ENCODE measurements at regions not wholly inside any gene's neighbourhood (a gene's known extent, or its start where the extent isn't known, plus 50 kb on each side); places are given as distances from the start of the nearest gene placed in this dataset.
"Not testable (repeated sequence)": the region's sequence is repeated elsewhere in the genome, so short reads cannot be mapped to it uniquely, and the experiment has no call there.

- DNase-seq: no peak
Measured at GRCh38 chr17:77610972-77611521, 347.5 kb upstream of the TNRC6C start.

DNA sequence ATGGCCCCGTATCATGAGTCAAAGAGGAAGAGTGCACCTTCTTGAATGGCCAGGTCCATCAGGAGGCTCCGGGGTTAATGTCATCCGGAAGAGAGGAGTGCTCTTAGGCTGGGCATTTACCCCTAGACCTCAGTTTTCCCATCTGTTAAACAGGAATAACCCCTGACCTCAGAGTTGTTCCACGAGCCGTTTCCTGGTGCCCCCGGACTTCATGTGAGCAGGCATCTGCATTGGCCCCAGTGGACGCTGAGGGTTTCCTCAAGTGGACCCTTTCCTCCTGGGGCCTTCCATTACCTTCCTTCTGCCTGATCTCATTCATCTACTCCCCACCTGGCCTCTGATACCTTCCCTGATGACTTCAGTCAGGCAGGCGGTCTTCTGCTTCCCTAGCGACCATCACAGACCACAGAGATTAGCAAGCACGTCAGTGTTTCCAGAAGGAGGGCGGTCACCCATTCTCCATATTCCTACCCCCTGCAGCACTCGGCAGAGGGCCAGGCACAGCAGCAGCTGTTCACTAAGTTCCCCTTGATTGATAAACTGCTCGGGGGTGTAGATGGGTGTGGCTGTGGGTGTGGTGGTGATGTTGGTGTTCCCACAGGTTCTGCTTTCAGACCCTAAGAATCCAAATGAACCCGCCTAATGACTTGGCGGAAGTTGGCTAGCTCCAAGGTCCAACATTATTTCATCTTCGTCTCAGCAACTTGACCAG, 346.6 kb upstream of the TNRC6C start:
- no peak for DNase-seq

GRCh38 chr17:77613218-77613617, 345.3 kb upstream of the TNRC6C start:
- DNase-seq: no peak

DNA sequence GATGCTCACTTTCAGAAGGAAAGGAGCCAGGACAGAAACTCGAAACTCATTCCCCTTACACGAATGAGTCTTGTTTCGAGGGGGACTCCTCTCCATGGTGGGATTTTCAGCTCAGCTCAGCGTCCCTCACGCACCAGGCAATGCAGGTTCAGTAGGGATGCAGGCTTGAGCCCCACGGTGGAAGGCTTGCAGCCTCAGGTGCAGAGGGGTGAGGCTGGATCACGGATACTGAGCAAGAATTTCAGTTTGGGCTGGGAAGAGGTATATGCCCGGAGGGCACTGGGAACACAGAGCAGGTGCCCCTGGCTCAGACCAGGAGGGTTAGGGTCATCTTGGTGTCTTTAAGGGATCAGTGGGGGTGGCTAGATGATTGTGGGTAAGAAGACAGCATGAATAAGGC, 344.9 kb upstream of the TNRC6C start:
- no peak for DNase-seq

DNA sequence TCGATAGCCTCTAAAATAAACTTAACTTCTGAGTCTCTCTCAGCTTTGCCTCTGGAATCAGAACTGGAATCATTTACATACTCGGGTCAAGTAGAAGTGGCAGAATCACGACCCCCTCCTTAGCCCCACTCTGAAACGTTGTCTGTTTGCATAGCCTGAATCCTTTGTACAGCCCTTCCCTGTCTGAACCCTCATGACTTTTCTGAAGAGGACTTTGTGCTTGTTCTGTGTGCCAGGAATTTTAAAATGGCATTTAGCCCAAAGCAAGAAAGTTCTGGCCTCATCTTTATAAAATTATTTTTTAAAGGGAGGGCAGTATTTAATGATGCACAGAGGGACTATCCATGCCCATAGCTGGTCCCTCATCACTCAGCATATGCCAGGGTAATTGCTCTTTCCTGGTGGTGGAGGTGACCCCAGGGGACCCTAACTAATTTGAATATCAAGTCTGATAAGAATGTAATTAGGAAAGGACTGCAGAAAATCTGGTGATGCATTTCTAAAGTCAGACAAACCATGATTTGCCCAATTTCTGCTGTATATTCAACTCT, 342.7 kb upstream of the TNRC6C start:
- DNase-seq: no peak

DNA sequence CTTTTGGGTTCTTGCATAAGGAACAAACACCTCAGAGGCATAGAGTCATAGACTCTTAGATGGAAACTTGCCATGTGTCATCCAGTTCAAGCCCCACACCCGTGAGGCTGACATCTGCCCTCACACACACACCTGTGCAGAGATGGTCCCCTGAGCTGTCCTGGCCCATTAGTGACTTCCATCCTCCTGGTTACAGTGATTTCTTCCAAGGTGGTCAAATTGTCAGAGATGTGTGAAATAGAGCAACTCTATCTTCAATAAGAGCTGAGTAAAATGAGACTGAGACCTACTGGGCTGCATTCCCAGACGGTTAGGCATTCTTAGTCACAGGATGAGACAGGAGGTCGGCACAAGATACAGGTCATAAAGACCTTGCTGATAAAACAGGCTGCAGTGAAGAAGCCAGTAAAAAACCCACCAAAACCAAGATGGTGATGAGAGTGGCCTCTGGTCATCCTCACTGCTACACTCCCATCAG, 342.2 kb upstream of the TNRC6C start:
- no peak for DNase-seq

- DNase-seq: no peak
Measured at GRCh38 chr17:77617516-77617915, 341.0 kb upstream of the TNRC6C start.

GRCh38 chr17:77618173-77618572, 340.3 kb upstream of the TNRC6C start:
- DNase-seq: no peak

DNA sequence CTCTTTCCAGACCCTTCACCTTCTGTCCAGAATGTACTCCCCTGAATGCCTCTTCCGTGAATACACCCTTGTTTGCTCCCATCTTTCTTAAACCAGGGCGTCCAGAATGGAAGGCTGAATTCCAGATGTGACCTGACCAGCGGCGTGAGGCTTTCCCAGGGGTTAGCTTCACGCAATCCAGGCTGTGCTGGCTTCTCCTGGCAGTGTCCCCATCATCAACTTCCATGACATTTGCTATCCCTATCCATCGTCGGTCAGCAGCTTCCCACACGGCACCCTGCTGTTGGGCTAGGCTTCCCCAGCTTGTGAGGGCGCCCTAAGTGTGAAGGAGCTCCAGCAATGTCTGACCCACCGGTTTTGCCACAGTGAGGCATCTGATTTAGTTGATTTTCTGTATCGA, 339.8 kb upstream of the TNRC6C start:
- no peak for DNase-seq

DNA sequence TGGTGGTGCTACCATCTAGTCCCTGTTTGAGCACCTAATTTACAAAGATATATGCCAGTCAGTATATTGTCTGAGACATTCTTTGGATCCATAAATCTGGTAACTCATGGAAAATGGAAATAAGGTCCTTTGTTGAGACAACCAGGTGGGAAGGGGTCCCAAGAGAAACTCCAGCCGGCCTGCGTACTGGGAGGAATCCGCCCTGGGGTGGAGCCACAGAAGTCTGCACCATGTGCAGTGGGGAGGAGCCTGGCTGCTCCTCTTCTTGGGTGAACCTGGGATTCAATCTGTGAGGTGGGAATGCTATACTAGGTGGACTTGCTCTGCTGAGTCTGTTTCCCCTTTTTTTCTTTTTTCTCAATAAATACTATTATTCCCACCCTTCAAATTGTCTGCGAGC, 339.2 kb upstream of the TNRC6C start:
- no peak for DNase-seq

DNA sequence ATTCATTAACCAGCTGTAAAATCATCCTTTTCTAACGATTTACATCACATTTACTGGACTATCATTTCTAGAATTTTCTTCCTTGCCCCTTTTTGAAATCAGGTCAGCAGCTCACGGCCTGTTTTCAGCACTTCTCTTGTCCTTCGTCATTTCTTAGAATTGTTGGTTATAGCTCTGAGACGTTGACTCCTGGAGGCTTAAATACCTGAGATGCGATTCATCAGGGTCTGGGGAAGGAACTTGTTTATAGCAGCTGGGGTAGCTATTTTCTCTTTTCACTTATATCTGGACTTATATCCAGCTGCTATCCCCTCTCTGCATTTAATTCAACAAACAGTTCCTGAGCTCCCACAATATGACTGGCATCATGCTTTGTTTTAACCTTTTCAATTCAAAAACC, 338.7 kb upstream of the TNRC6C start:
- no peak for DNase-seq

DNA sequence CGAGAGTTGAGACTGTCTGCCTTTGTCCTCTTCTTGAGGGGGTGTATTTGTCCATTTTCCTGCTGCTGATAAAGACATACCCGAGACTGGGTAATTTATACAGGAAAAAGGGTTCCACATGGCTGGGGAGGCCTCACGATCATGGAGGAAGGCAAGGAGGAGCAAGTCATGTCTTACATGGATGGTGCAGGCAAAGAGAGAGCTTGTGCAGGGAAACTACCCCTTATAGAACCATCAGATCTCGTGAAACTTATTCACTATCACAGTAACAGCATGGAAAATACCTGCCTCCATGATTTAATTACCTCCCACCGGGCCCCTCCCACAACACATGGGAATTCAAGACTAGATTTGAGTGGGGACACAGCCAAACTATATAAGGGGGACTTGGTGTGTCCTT, 338.2 kb upstream of the TNRC6C start:
- no peak for DNase-seq

DNA sequence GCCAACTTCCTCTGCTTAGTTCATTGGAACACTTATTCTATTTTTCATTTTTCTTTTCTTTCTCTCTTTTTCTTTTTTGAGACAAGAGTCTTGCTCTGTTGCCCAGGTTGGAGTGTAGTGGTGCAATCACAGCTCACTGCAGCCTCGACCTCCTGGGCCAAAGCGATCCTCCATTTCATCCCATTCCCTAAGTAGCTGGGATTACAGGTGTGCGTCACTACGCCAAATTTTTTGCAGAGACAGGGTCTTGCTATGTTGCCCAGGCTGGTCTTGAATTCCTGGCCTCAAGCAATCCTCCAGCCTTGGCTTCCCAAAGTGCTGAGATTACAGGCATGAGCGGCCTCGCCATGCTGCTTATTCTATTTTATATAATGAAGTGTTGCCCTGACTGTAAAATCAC, 336.4 kb upstream of the TNRC6C start:
- not testable (repeated sequence) for DNase-seq

DNA sequence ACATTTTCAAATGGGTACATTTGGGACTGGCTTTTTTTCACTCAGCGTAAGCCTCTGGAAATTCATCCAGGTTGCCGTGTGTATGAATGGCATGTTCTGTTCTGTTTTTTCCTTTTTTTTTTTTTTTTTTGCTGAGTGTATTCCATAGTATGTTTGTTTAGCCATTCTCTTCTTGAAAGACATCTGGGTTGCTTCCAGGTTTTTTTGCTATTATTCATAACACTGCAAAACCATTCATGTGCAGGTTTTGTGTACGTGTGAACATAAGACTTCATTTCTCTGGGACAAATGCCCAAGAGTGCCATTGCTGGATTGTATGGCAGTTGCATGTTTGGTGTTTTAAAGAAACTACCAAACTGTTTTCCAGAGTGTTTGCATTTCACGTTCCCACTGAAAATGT, 335.9 kb upstream of the TNRC6C start:
- DNase-seq: no peak

- DNase-seq: not testable (repeated sequence)
Measured at GRCh38 chr17:77623321-77623720, 335.2 kb upstream of the TNRC6C start.

DNA sequence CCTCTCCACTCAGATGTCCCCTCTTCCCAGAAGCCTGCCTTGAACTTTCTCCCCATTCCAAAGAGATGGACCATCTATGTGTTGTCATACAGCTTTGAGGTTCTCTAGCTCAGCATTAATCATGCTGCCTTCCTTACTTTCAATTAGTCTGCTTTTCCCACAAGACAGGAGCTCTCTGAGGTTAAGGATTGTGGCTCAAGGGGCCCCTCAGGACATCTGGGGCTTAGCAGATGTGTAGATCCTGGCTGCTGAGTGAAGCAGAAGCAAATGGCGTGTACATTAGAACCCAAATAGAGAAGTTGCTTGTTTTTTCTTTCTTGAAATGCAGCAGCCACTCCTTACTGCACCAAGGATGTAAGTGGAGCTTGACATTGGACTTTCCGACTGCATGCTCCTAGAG, 330.5 kb upstream of the TNRC6C start:
- no peak for DNase-seq

DNA sequence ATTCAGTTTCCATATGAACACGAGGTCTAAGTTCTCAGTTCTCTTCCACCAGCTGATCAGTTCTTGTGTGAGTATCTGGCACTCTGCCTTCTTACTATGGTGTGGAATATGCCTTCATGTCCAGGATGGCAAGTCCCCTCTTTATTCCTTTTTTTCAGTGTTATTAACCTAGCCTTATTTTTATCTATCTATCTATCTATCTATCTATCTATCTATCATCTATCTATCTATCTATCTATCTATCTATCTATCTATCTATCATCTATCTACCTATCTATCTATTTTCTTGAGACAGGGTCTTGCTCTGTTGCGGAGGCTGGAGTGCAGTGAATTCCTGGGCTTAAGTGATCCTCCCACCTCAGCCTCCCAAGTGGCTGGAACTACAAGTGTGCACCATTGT, 329.2 kb upstream of the TNRC6C start:
- DNase-seq: not testable (repeated sequence)

GRCh38 chr17:77631307-77631706, 327.2 kb upstream of the TNRC6C start:
- DNase-seq: no peak

DNA sequence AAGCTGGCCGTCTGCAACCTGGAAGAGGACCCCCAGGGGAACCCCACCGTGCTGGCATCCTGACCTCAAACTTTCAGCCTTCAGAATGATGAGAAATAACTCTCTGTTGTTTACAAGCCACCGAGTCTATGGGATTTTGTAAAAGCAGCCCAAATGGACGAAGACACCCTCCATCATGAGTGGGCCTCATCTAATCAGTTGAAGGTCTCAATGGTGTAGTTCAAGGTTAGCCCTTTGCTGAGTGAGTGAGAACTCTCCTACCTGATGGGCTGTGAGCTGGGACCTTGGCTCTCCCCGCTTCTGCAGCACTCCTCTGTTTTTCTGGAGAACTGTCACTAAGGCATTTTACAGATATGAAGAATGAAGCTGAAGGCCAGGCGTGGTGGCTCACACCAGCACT, 325.9 kb upstream of the TNRC6C start:
- no peak for DNase-seq

- DNase-seq: no peak
Measured at GRCh38 chr17:77634710-77635109, 323.8 kb upstream of the TNRC6C start.

DNA sequence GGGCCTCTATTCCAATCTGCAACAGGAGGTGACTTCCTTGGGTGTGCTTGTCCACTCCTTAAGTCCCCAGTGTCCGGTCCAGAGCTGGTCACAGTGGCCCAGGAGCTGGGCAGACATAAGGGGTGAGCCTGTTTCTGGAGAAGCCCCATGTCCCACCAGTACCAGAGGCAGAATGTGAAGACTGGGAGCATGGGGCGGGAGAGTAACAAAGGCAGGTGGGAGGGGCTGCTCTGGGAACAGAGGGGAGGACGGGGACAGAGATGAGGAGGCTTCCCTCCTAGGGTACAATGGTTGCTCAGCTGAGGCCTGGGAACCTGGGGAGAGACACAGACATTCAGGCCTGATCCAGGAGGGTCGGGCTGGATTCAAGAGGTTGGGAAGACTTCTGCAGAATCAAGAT, 323.3 kb upstream of the TNRC6C start:
- no peak for DNase-seq

- DNase-seq: not testable (repeated sequence)
Measured at GRCh38 chr17:77635785-77636184, 322.7 kb upstream of the TNRC6C start.

GRCh38 chr17:77636835-77637817, 321.4 kb upstream of the TNRC6C start:
- DNase-seq: no peak

Data from NCI-H774 (cell line).